Nephron progenitor cell (in vitro differentiated cells): ENCODE measurements at regions not wholly inside any gene's neighbourhood (a gene's known extent, or its start where the extent isn't known, plus 50 kb on each side); places are given as distances from the start of the nearest gene placed in this dataset.

Experiments
- DNase-seq: peaks from one replicate; pipeline ENCODE4 v3.0.0; 2021
- H3K27ac Mint-ChIP-seq: 2 replicates; pipeline ENCODE4 v1.8.0; 2021; ENCODE audit warnings: mild to moderate bottlenecking, moderate library complexity, mixed read lengths
- H3K27me3 Mint-ChIP-seq: 2 replicates; pipeline ENCODE4 v1.8.0; 2021; ENCODE audit warnings: mild to moderate bottlenecking, low read depth, mixed read lengths; ENCODE audit not compliant: poor library complexity
- H3K36me3 Mint-ChIP-seq: 2 replicates; pipeline ENCODE4 v1.8.0; 2021; ENCODE audit warnings: low read depth, mixed read lengths
- H3K4me1 Mint-ChIP-seq: 2 replicates; pipeline ENCODE4 v1.8.0; 2021; ENCODE audit warnings: mixed read lengths
- H3K4me3 Mint-ChIP-seq: 2 replicates; pipeline ENCODE4 v1.8.0; 2021; ENCODE audit warnings: mild to moderate bottlenecking, moderate library complexity, mixed read lengths
- H3K9me3 Mint-ChIP-seq: 2 replicates; pipeline ENCODE4 v1.8.0; 2021; ENCODE audit warnings: mild to moderate bottlenecking, moderate library complexity, mixed read lengths
- CTCF ChIP-seq: fragments of 200-600 bp; sonication (generic); IDR thresholded peaks from 2 replicates; pipeline ENCODE4 v1.5.0; 2021; ENCODE audit warnings: antibody characterized with exemption

- H3K4me3 Mint-ChIP-seq = no peak overlapping the region
- peaks cover 6% of the 10 kb centered on the region for H3K4me1 Mint-ChIP-seq
- no peak for TF ChIP-seq CTCF
- no peak overlapping the region for H3K27ac Mint-ChIP-seq
- peaks cover 23% of the 10 kb centered on the region for H3K9me3 Mint-ChIP-seq
- peaks cover 9% of the 10 kb centered on the region for H3K36me3 Mint-ChIP-seq
- no peak for DNase-seq
- H3K27me3 Mint-ChIP-seq = peaks cover 8% of the 10 kb centered on the region
Measured at GRCh38 chr1:224486801-224487583, 52.4 kb upstream of the WDR26 start.

GRCh38 chr1:224488806-224489499 is 54.4 kb upstream of the WDR26 start:
- peak overlapping the region; percentile 43 for H3K27ac Mint-ChIP-seq

GRCh38 chr1:224489534-224490365 is 55.2 kb upstream of the WDR26 start:
- DNase-seq = no peak
- no peak for TF ChIP-seq CTCF
- H3K27me3 Mint-ChIP-seq = peaks cover 11% of the 10 kb centered on the region
- no peak overlapping the region for H3K27ac Mint-ChIP-seq
- H3K36me3 Mint-ChIP-seq = peaks cover under 1% of the 10 kb centered on the region
- no peaks in the 10 kb centered on the region for H3K4me1 Mint-ChIP-seq
- H3K9me3 Mint-ChIP-seq = peaks cover 19% of the 10 kb centered on the region
- no peak overlapping the region for H3K4me3 Mint-ChIP-seq

More at GRCh38 chr1:224488806-224489499, 54.4 kb upstream of the WDR26 start:
- Mint-ChIP-seq H3K27me3 (peaks cover 8% of the 10 kb centered on the region), H3K4me3 (no peak overlapping the region), H3K4me1 (no peaks in the 10 kb centered on the region), H3K9me3 (peaks cover 23% of the 10 kb centered on the region), H3K36me3 (peaks cover 5% of the 10 kb centered on the region)
- no peak for DNase-seq
- no peak for TF ChIP-seq CTCF

- peaks cover 8% of the 10 kb centered on the region for H3K27me3 Mint-ChIP-seq
- no peaks in the 10 kb centered on the region for H3K4me1 Mint-ChIP-seq
- no peak overlapping the region for H3K4me3 Mint-ChIP-seq
- no peaks in the 10 kb centered on the region for H3K36me3 Mint-ChIP-seq
- DNase-seq = no peak
- TF ChIP-seq CTCF = no peak
- H3K27ac Mint-ChIP-seq = no peak overlapping the region
- H3K9me3 Mint-ChIP-seq = peaks cover 18% of the 10 kb centered on the region
Measured at GRCh38 chr1:224490549-224491537, 56.2 kb upstream of the WDR26 start.

- Mint-ChIP-seq H3K36me3 (peaks cover 5% of the 10 kb centered on the region), H3K27ac (no peak overlapping the region), H3K27me3 (peaks cover 11% of the 10 kb centered on the region), H3K9me3 (peaks cover 28% of the 10 kb centered on the region), H3K4me1 (no peaks in the 10 kb centered on the region), H3K4me3 (no peak overlapping the region)
- no peak for TF ChIP-seq CTCF
- DNase-seq = no peak
Measured at GRCh38 chr1:224492015-224492414, 57.4 kb upstream of the WDR26 start.
